DMS53 treated with DMSO at 0.1 percent for 48 hours (cell line): ENCODE measurements at regions not wholly inside any gene's neighbourhood (a gene's known extent, or its start where the extent isn't known, plus 50 kb on each side); places are given as distances from the start of the nearest gene placed in this dataset.

ENCODE experiments used
- DNase-seq: peaks from one replicate; lab custom pipeline; 2025; ENCODE audit not compliant: unreplicated experiment; lab: John Stamatoyannopoulos, UW

- no peak for DNase-seq
These were observed 289.5 kb upstream of the MPDZ start for GRCh38 chr9:13568841-13569601.

- peak; percentile 10 for DNase-seq
These were observed 288.9 kb upstream of the MPDZ start for GRCh38 chr9:13568405-13568804.

- DNase-seq, result no peak
These were observed 288.3 kb upstream of the MPDZ start for GRCh38 chr9:13567833-13568232.

GRCh38 chr9:13557746-13558145 is 278.3 kb upstream of the MPDZ start:
- no peak for DNase-seq

DNA sequence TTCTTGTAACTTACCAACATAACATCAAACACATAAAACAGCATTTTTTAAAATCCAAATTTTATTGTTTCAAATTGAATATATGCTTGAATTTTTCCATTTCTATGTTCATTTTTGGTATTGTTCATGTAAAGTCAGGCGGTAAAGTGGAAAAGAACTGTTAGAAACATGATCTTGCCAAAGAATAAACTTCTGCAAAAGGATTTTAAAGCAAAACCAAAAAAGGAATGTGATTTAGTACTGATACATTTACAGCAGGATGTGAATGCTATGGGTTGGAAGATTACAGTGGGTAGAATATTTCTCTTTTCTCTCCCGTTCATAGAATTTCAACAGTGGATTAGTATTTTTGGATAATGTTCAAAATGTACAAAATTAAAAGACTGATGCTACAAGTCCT is 277.2 kb upstream of the MPDZ start:
- no peak for DNase-seq

DNA sequence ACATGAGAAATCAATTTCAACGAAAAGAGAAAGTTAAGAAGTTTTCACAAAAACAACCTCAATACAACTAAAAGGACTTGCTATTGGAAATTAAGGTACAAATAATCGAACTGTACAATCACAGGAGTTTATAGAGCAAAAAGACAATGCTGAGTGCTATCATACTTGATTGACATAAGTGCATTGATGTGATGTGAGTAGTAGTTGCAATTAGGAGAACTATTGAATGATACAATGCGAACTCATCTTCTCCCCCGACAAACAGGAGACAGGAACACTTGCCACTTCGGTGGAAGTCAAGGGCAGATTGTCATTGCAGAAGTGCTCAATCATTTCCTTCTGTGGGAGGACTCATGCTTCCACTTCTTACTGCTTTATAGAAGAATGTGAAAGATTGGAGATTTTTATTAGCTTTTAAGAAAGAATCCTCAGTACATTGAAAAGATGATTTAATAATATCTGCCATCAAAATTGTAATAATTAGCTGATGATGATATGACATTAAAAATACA is 276.6 kb upstream of the MPDZ start:
- DNase-seq, result no peak

- DNase-seq, result no peak
These were observed 276.0 kb upstream of the MPDZ start for GRCh38 chr9:13555516-13555915.

- DNase-seq, result no peak
These were observed 275.1 kb upstream of the MPDZ start for GRCh38 chr9:13554626-13555025.

- DNase-seq, result peak; percentile 5
These were observed 273.2 kb upstream of the MPDZ start for GRCh38 chr9:13552606-13553215.

DNA sequence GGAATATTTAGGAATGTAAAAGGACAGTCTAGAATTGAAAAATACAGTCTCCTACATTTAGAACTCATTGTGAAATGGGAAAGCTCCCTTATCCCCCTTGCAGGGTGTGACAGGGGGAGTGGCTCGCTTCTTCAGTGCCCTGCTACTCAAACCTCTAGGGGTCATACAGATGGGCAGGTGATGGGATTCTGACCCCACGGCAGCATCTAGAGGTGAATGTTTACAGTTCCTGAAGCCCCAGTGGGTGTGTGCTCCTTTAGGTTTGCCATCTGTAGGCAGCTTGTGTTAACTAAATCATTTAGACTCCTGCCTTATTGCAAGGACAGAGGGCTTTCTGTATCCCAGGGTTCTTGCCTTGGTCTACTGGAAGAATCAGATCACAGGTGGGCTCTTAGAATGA is 271.0 kb upstream of the MPDZ start:
- DNase-seq, result no peak

GRCh38 chr9:13548535-13548934 is 269.0 kb upstream of the MPDZ start:
- no peak for DNase-seq

GRCh38 chr9:13535141-13535540 is 255.6 kb upstream of the MPDZ start:
- no peak for DNase-seq

GRCh38 chr9:13534006-13534405 is 254.5 kb upstream of the MPDZ start:
- no peak for DNase-seq

DNA sequence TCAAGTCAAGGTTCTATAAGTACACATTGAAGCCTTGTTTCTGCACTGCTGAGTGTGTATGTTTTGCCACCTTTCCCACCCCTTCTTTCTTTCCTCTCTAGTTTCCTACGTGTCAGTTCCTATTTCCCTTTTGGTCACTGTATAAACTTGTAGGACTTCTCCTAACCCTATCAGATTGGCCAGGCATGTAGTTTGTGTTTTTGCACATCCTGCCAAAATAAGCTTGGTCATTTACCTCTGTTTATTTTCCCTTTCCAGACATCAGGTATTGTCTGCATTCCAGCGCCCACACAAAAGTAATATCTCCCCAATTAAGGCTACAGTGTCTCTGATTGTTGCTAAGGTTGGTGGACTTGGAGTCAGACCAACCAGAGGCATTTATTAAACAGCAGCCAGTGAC is 252.9 kb upstream of the MPDZ start:
- no peak for DNase-seq

GRCh38 chr9:13529321-13530104 is 250.0 kb upstream of the MPDZ start:
- DNase-seq, result no peak

GRCh38 chr9:13524245-13524644 is 244.8 kb upstream of the MPDZ start:
- no peak for DNase-seq

DNA sequence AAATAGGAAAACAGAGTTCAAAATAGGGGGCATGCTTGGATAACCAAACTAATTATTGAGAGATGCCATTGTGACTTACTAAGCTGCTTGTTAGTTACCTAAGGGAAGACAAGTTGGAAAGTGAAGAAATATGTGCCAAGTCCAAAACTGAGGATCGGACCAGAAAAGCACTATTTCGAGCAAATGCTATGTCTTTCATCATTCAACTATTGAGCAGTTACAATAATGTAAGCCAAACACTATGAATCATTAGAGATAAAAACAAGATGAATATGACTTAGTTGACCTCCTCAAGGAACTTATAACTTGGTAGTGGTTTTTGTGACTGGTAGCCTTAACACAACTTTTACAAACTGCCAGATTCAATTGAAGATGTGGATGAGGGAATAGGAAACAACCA is 240.6 kb upstream of the MPDZ start:
- DNase-seq, result no peak

DNA sequence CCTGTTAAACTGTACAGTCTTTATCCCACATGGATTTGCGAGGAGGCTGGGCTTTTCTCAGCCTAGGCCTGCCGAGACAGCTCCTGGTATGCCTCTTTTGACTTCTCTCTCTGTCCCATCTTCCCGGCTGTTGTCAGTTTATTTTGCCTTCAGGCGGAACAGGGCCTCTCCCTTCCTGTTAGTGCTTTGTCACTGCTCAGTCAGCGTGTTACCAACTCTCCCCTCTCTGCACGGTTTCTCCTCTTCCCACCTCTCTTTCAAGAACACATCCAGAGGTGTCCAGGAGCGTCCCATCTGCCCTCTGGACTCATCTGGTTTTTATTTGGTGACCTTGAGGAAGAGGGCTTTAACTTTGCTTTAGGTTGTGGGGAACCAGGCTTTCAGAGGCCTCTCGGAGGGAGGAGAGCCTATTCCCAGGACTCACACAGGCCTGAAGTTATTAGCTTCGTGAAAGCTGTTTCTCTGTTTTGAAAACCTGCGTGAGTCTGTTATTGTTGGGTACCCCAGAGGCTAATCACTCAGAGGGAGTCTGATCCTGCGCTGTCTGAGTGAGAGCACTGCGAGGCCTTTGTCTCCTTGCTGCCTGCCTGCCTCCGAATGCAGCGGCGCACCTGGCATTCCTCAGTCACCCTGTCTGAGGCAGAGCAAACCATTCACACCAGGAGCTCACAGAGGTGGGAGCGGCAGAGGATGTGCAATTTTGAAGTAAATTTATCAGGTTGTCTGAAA is 234.4 kb upstream of the MPDZ start:
- DNase-seq, result no peak

- no peak for DNase-seq
These were observed 233.8 kb upstream of the MPDZ start for GRCh38 chr9:13513286-13513685.

GRCh38 chr9:13508681-13509080 is 229.2 kb upstream of the MPDZ start:
- no peak for DNase-seq

DNA sequence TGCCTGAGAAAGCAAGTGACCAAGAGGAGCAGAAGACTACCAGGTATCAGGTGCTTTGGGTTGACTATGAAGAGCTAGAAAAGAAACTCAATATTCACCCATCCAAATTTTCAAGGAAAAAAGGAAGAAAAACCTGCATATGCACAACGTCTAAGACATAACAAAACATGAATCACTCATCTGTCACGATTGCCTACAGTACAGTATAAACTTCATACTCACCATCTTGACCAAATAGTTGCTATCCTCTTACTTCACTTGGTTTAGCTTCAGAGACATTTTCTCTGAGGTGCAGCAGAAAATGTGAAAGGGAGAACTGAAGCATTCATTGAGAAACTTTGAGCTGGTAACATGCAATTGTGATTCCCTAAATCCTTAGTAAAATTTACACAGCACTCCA is 228.6 kb upstream of the MPDZ start:
- no peak for DNase-seq
